Mesothelial cell of epicardium (in vitro differentiated cells): ENCODE measurements at regions not wholly inside any gene's neighbourhood (a gene's known extent, or its start where the extent isn't known, plus 50 kb on each side); places are given as distances from the start of the nearest gene placed in this dataset.

Experiments used
- DNase-seq, 2 experiments: peaks; one replicate each; pipeline ENCODE4 v3.0.0; 2021; ENCODE audit warnings: low spot score in 2 of 2; ENCODE audit not compliant: unreplicated experiment in 2 of 2
- H3K27ac Mint-ChIP-seq: 2 replicates; pipeline ENCODE4 v1.8.0; 2021; ENCODE audit warnings: mixed read lengths
- H3K27me3 Mint-ChIP-seq: 2 replicates; pipeline ENCODE4 v1.8.0; 2021; ENCODE audit warnings: low read depth, mixed read lengths
- H3K36me3 Mint-ChIP-seq: 2 replicates; pipeline ENCODE4 v1.8.0; 2021; ENCODE audit warnings: mixed read lengths
- H3K4me1 Mint-ChIP-seq: 2 replicates; pipeline ENCODE4 v1.8.0; 2021; ENCODE audit warnings: mixed read lengths
- H3K4me3 Mint-ChIP-seq: 2 replicates; pipeline ENCODE4 v1.8.0; 2021; ENCODE audit warnings: mild to moderate bottlenecking, moderate library complexity, mixed read lengths
- H3K9me3 Mint-ChIP-seq: 2 replicates; pipeline ENCODE4 v1.8.0; 2021; ENCODE audit warnings: mixed read lengths
- TF ChIP-seq, protein P1 (sequence below): fragments of 200-600 bp; sonication (generic); IDR thresholded peaks from one replicate; pipeline ENCODE4 v1.5.0; 2021; ENCODE audit warnings: antibody characterized with exemption; ENCODE audit not compliant: unreplicated experiment

DNA sequence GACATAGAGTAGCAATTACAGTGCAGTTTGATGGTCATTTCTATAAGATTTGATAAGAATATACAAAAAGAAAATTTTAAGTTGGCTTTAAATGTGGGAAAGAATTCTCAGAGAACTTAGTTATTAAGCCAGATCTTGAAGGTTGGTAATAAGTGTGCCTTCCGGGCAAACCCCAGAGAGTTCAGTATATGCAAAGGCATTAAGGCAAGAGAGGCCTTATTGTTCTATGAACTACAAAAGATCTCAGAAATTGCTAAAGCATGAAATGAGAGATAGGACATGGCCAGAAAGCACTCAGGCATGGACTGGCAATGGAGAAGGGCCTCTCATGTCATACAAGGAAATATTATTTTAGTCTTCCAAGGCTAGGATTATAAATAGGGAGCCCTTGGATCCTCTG, 390.2 kb upstream of the C1orf87 start:
- Mint-ChIP-seq H3K4me3 (no peak overlapping the region), H3K9me3 (peaks cover 16% of the 10 kb centered on the region), H3K27ac (no peak overlapping the region), H3K27me3 (peaks cover 3% of the 10 kb centered on the region), H3K36me3 (no peaks in the 10 kb centered on the region), H3K4me1 (no peaks in the 10 kb centered on the region)
- DNase-seq = no peak
- TF ChIP-seq, protein P1, sequence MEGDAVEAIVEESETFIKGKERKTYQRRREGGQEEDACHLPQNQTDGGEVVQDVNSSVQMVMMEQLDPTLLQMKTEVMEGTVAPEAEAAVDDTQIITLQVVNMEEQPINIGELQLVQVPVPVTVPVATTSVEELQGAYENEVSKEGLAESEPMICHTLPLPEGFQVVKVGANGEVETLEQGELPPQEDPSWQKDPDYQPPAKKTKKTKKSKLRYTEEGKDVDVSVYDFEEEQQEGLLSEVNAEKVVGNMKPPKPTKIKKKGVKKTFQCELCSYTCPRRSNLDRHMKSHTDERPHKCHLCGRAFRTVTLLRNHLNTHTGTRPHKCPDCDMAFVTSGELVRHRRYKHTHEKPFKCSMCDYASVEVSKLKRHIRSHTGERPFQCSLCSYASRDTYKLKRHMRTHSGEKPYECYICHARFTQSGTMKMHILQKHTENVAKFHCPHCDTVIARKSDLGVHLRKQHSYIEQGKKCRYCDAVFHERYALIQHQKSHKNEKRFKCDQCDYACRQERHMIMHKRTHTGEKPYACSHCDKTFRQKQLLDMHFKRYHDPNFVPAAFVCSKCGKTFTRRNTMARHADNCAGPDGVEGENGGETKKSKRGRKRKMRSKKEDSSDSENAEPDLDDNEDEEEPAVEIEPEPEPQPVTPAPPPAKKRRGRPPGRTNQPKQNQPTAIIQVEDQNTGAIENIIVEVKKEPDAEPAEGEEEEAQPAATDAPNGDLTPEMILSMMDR = no peak

DNA sequence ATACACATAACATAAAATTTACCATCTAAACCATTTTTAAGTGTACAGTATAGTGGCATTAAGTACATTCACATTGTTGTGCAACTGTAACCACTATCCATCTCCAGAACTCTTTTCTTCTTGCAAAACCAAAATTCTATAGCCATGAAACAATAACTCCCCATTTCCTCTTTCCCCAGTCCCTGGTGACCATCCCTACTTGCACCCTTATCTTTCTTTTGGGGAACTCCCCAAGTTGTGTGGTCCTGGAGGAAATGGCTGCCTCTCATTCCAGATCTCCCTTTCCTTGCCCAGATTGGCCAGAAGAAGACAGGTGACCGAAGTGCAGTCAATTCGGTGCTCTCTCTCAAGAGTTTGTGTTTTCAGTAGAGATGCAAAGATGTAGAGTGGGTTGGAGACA, 389.6 kb upstream of the C1orf87 start:
- no peaks in the 10 kb centered on the region for H3K36me3 Mint-ChIP-seq
- no peak overlapping the region for H3K27ac Mint-ChIP-seq
- H3K4me3 Mint-ChIP-seq = no peak overlapping the region
- H3K27me3 Mint-ChIP-seq = peaks cover 3% of the 10 kb centered on the region
- H3K9me3 Mint-ChIP-seq = peaks cover 21% of the 10 kb centered on the region
- no peak for DNase-seq
- no peaks in the 10 kb centered on the region for H3K4me1 Mint-ChIP-seq
- TF ChIP-seq, protein P1 = no peak

DNA sequence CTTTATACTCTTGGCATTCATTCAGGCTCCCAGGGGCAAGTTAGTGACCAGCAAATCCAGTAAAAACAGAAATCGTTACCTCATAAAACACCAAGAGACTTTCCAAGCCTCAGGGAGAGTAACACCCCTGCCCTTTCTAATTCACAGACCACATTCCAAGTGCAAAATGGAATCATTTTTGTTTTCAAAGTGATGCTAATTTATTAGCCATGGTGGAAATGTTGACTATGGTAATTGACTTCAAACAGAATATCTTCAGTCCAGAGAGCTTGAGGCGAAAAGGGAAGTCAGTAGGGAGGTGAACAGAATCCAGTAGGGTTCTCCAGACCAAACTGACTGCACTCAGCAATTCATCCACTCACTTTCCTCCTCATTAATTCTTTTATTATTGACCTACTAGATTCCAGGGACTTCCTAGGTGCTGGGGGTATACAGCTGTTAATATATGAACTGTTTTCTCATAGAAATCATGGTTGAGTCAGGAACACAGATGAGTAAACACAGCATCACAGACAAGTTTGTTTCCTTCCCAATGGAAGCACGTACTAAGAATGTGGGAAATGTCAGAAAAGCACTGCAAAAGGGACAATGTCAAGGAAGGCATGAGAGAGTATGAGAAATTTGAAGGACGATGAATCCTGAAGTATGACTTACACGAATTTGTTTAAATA, 388.5 kb upstream of the C1orf87 start:
- H3K4me1 Mint-ChIP-seq = no peaks in the 10 kb centered on the region
- no peak for DNase-seq

DNA sequence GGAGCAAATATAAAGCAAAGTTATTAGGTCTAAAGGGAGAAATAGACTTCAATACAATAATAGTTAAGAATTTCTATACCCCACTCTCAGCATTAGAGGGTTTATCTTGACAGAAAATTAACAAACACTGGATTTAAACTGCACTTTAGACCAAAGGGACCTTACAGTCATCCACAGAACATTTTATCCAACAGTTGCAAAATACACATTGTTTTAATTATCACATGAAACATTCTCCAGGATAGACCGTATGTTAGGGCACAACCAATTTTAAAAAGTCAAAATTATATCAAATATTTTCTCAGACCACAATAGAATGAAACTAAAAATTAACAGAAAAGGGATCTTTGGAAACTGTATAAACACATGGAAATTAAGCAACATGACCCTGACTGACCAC, 384.5 kb upstream of the C1orf87 start:
- H3K4me1 Mint-ChIP-seq = no peaks in the 10 kb centered on the region
- H3K4me3 Mint-ChIP-seq = no peak overlapping the region
- no peak overlapping the region for H3K27ac Mint-ChIP-seq
- DNase-seq = no peak
- H3K9me3 Mint-ChIP-seq = peaks cover 29% of the 10 kb centered on the region
- peaks cover under 1% of the 10 kb centered on the region for H3K27me3 Mint-ChIP-seq
- no peaks in the 10 kb centered on the region for H3K36me3 Mint-ChIP-seq
- TF ChIP-seq, protein P1 = no peak

More for the DNA sequence above, 388.5 kb upstream of the C1orf87 start:
- TF ChIP-seq, protein P1 = no peak
- peaks cover 3% of the 10 kb centered on the region for H3K27me3 Mint-ChIP-seq
- peaks cover 23% of the 10 kb centered on the region for H3K9me3 Mint-ChIP-seq
- no peak overlapping the region for H3K4me3 Mint-ChIP-seq
- H3K27ac Mint-ChIP-seq = no peak overlapping the region
- no peaks in the 10 kb centered on the region for H3K36me3 Mint-ChIP-seq

DNA sequence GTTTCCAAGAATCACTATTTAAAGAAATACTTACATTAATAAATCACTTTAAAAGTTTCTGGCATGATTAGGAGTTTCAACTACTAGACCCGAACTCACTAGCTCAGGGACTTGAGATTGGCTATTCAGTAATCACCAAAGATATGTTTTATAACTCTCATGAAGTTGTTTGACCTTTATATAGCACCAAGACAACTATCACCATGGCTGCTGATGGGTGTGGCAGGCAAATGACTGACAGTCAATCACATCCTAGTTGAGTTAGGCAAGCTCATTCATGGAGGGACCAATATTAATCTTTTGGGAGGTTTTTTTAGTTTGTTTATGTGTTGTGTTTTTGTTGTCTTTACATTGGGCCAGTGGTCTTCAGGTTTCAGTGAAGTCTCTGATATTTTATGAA, 376.3 kb upstream of the C1orf87 start:
- no peak overlapping the region for H3K4me3 Mint-ChIP-seq
- no peaks in the 10 kb centered on the region for H3K27me3 Mint-ChIP-seq
- no peaks in the 10 kb centered on the region for H3K36me3 Mint-ChIP-seq
- peaks cover 3% of the 10 kb centered on the region for H3K4me1 Mint-ChIP-seq
- H3K9me3 Mint-ChIP-seq = peaks cover 12% of the 10 kb centered on the region
- no peak overlapping the region for H3K27ac Mint-ChIP-seq
- no peak for DNase-seq
- TF ChIP-seq, protein P1 = no peak

DNA sequence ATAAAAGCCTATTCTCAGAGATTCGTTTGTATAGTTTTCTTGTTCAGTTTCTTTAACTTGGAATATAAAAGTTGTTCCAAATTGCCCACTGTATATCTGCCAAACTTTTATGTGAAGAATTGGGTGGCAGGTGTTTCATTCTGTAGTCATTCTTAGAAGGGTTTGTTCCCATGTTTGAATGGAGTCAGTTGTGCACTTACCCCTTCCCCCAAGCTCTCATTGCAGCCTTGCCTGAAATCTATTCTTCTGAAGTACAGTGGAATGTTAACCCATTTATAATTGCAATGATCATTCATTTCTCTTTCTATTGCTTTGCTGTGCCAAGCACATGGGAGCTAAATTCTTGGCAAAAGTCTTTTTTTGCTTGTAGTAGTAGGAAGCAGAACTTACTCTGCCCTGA, 375.3 kb upstream of the C1orf87 start:
- DNase-seq = no peak
- Mint-ChIP-seq H3K36me3 (no peaks in the 10 kb centered on the region), H3K27ac (no peak overlapping the region), H3K4me1 (peaks cover 3% of the 10 kb centered on the region), H3K4me3 (no peak overlapping the region), H3K27me3 (no peaks in the 10 kb centered on the region), H3K9me3 (peaks cover 12% of the 10 kb centered on the region)
- TF ChIP-seq, protein P1 = no peak
